ENCODE measurements at regions not wholly inside any gene's neighbourhood (a gene's known extent, or its start where the extent isn't known, plus 50 kb on each side); places are given as distances from the start of the nearest gene placed in this dataset.

GRCh38 chrX:7220121-7220520, 72.2 kb upstream of the PUDP start:
- DNase-seq (ENCODE audit: low spot score in 2 of 2) = no peak
- H3K27ac ChIP-seq = no peak overlapping the region
- H3K9me3 ChIP-seq = no peaks in the 10 kb centered on the region
- intact Hi-C loops (cut with DNase I; ENCODE audit: low total_unique reads) = no loop called here
- TF ChIP-seq POLR2AphosphoS5 (IDR thresholded peaks at IDR 0.05) (no peak), POLR2A (IDR thresholded peaks at IDR 0.05) (no peak), CTCF (IDR thresholded peaks at IDR 0.05) (no peak)
- H3K4me1 ChIP-seq = no peaks in the 10 kb centered on the region
- H3K27me3 ChIP-seq = no peaks in the 10 kb centered on the region
- H3K4me3 ChIP-seq = no peak overlapping the region
- no peaks in the 10 kb centered on the region for H3K36me3 ChIP-seq

- H3K27me3 ChIP-seq = no peaks in the 10 kb centered on the region
- DNase-seq (ENCODE audit: low spot score in 2 of 2) = no peak
- H3K27ac ChIP-seq = no peak overlapping the region
- no peak overlapping the region for H3K4me3 ChIP-seq
- H3K9me3 ChIP-seq = no peaks in the 10 kb centered on the region
- TF ChIP-seq POLR2A (IDR thresholded peaks at IDR 0.05) (no peak), CTCF (IDR thresholded peaks at IDR 0.05) (no peak), POLR2AphosphoS5 (IDR thresholded peaks at IDR 0.05) (no peak)
- no peaks in the 10 kb centered on the region for H3K36me3 ChIP-seq
- intact Hi-C loops (cut with DNase I; ENCODE audit: low total_unique reads) = no loop called here
- no peaks in the 10 kb centered on the region for H3K4me1 ChIP-seq
Observed at GRCh38 chrX:7219153-7219705, 71.3 kb upstream of the PUDP start.

GRCh38 chrX:7218321-7219152, 70.6 kb upstream of the PUDP start:
- H3K4me3 ChIP-seq = no peak overlapping the region
- intact Hi-C loops (cut with DNase I; ENCODE audit: low total_unique reads) = no loop called here
- no peaks in the 10 kb centered on the region for H3K27me3 ChIP-seq
- H3K4me1 ChIP-seq = no peaks in the 10 kb centered on the region
- H3K36me3 ChIP-seq = no peaks in the 10 kb centered on the region
- TF ChIP-seq POLR2AphosphoS5 (IDR thresholded peaks at IDR 0.05) (no peak), CTCF (IDR thresholded peaks at IDR 0.05) (no peak), POLR2A (IDR thresholded peaks at IDR 0.05) (no peak)
- no peak for DNase-seq (ENCODE audit: low spot score in 2 of 2)
- H3K9me3 ChIP-seq = no peaks in the 10 kb centered on the region
- H3K27ac ChIP-seq = no peak overlapping the region

- DNase-seq (ENCODE audit: low spot score in 2 of 2) = no peak
- no peak overlapping the region for H3K4me3 ChIP-seq
- H3K27ac ChIP-seq = no peak overlapping the region
- no peaks in the 10 kb centered on the region for H3K9me3 ChIP-seq
- H3K27me3 ChIP-seq = no peaks in the 10 kb centered on the region
- TF ChIP-seq POLR2A (IDR thresholded peaks at IDR 0.05) (no peak), POLR2AphosphoS5 (IDR thresholded peaks at IDR 0.05) (no peak), CTCF (IDR thresholded peaks at IDR 0.05) (no peak)
- intact Hi-C loops (cut with DNase I; ENCODE audit: low total_unique reads) = no loop called here
- H3K4me1 ChIP-seq = no peaks in the 10 kb centered on the region
- H3K36me3 ChIP-seq = no peaks in the 10 kb centered on the region
Observed at GRCh38 chrX:7216981-7217587, 69.1 kb upstream of the PUDP start.

GRCh38 chrX:7215842-7216241, 67.9 kb upstream of the PUDP start:
- Histone ChIP-seq H3K9me3 (no peaks in the 10 kb centered on the region), H3K36me3 (no peaks in the 10 kb centered on the region), H3K4me3 (no peak overlapping the region), H3K4me1 (no peaks in the 10 kb centered on the region), H3K27ac (no peak overlapping the region), H3K27me3 (no peaks in the 10 kb centered on the region)
- intact Hi-C loops (cut with DNase I; ENCODE audit: low total_unique reads) = no loop called here
- no peak for DNase-seq (ENCODE audit: low spot score in 2 of 2)
- TF ChIP-seq CTCF (IDR thresholded peaks at IDR 0.05) (no peak), POLR2AphosphoS5 (IDR thresholded peaks at IDR 0.05) (no peak), POLR2A (IDR thresholded peaks at IDR 0.05) (no peak)
